Osteoblast (primary cell): ENCODE measurements at regions not wholly inside any gene's neighbourhood (a gene's known extent, or its start where the extent isn't known, plus 50 kb on each side); places are given as distances from the start of the nearest gene placed in this dataset.
A peak's percentile ranks its signal among the peaks of the same experiment; 100 is the strongest.

Source experiments
- DNase-seq: peaks from one replicate; pipeline ENCODE4 v3.0.0; 2011; ENCODE audit warnings: low spot score, mixed read lengths; ENCODE audit not compliant: insufficient read length; ENCODE audit errors: missing footprints
- H2AFZ ChIP-seq: 2 replicates; pipeline ENCODE4 v1.6.0; 2011; ENCODE audit warnings: mild to moderate bottlenecking, low read length
- H3K27ac ChIP-seq: 2 replicates; pipeline ENCODE4 v1.5.1; 2011; ENCODE audit warnings: mild to moderate bottlenecking, low read depth, low read length, moderate library complexity
- H3K27me3 ChIP-seq: 2 replicates; pipeline ENCODE4 v1.6.0; 2012; ENCODE audit warnings: mild to moderate bottlenecking, control low read depth, inconsistent platforms, low read length, moderate library complexity; ENCODE audit not compliant: insufficient read depth
- H3K36me3 ChIP-seq: 2 replicates; pipeline ENCODE4 v1.5.1; 2011; ENCODE audit warnings: mild to moderate bottlenecking, low read length, control low read depth, moderate library complexity; ENCODE audit not compliant: insufficient read depth
- H3K4me1 ChIP-seq: 2 replicates; pipeline ENCODE4 v1.5.1; 2011; ENCODE audit warnings: mild to moderate bottlenecking, low read length, control low read depth, moderate library complexity; ENCODE audit not compliant: insufficient read depth
- H3K4me2 ChIP-seq: 2 replicates; pipeline ENCODE4 v1.6.0; 2011; ENCODE audit warnings: mild to moderate bottlenecking, low read length; ENCODE audit not compliant: insufficient read depth
- H3K4me3 ChIP-seq: fragments of 200-600 bp; sonication (generic); 3 replicates; pipeline ENCODE4 v1.5.1; 2012; ENCODE audit warnings: mild to moderate bottlenecking, low read length, inconsistent platforms; ENCODE audit not compliant: insufficient read depth
- H3K79me2 ChIP-seq: 2 replicates; pipeline ENCODE4 v1.6.0; 2012; ENCODE audit warnings: mild to moderate bottlenecking, low read length, control low read depth, inconsistent platforms; ENCODE audit not compliant: insufficient read depth
- H3K9me3 ChIP-seq: 2 replicates; pipeline ENCODE4 v1.5.1; 2011; ENCODE audit warnings: low read depth, low read length, control low read depth
- H4K20me1 ChIP-seq: 2 replicates; pipeline ENCODE4 v1.6.0; 2012; ENCODE audit warnings: mild to moderate bottlenecking, low read length, control low read depth; ENCODE audit not compliant: insufficient read depth
- CTCF ChIP-seq: IDR thresholded peaks from 2 replicates; pipeline ENCODE4 v1.5.1; 2011; ENCODE audit warnings: mild to moderate bottlenecking, low read depth, low read length, moderate library complexity; ENCODE audit errors: extremely low read depth

DNA sequence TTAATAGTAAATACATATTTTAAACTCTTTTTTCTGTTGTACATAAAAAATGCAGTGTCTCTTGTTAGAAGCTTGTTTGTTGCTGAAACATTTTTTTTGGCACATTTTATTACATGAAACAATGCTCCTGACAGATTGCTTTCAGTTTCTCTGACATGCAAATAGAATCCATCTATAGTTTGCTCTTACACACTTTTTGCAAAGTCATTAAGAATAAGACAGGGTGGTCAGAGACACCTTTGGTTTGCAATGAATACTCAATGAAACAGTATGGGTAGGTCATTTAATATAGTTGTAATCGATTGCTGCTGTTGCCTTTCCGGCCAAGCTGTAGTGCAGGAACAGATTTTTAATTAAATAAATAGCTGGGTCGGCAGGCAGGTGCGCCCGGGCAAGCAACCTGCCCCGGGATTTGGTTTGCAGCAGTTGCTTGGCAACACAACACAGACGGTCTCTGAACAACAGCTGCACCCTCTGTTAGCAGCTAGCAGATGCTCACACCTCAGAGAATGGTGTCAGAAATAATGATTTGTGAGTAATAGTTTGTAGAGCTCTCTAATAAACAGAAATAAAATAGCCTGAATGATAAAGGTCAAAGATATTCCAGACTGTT lies 115.7 kb upstream of the CACNA2D1 start:
- DNase-seq = no peak
- Histone ChIP-seq H3K4me3 (peak overlapping the region; percentile 63), H4K20me1 (no peaks in the 10 kb centered on the region), H3K9me3 (peaks cover 2% of the 10 kb centered on the region), H3K27ac (no peak overlapping the region), H3K79me2 (no peaks in the 10 kb centered on the region), H2AFZ (peak overlapping the region; percentile 27), H3K36me3 (no peaks in the 10 kb centered on the region), H3K27me3 (no peaks in the 10 kb centered on the region), H3K4me2 (peak overlapping the region; percentile 80), H3K4me1 (peaks cover 30% of the 10 kb centered on the region)
- no peak for TF ChIP-seq CTCF

- no peak for DNase-seq
- no peaks in the 10 kb centered on the region for H4K20me1 ChIP-seq
- H2AFZ ChIP-seq = peak overlapping the region; percentile 56
- H3K36me3 ChIP-seq = no peaks in the 10 kb centered on the region
- no peaks in the 10 kb centered on the region for H3K9me3 ChIP-seq
- H3K4me3 ChIP-seq = no peak overlapping the region
- H3K4me1 ChIP-seq = no peaks in the 10 kb centered on the region
- TF ChIP-seq CTCF = no peak
- H3K79me2 ChIP-seq = no peaks in the 10 kb centered on the region
- no peak overlapping the region for H3K27ac ChIP-seq
- H3K27me3 ChIP-seq = no peaks in the 10 kb centered on the region
- no peak overlapping the region for H3K4me2 ChIP-seq
These were observed 106.2 kb upstream of the CACNA2D1 start for GRCh38 chr7:82549616-82550285.

GRCh38 chr7:82548141-82548688 lies 104.6 kb upstream of the CACNA2D1 start:
- Histone ChIP-seq H3K4me1 (peaks cover 11% of the 10 kb centered on the region), H3K79me2 (no peaks in the 10 kb centered on the region), H3K36me3 (no peaks in the 10 kb centered on the region), H3K9me3 (no peaks in the 10 kb centered on the region), H4K20me1 (no peaks in the 10 kb centered on the region), H3K4me3 (no peak overlapping the region), H2AFZ (peak overlapping the region; percentile 56), H3K27me3 (no peaks in the 10 kb centered on the region), H3K27ac (no peak overlapping the region), H3K4me2 (no peak overlapping the region)
- no peak for DNase-seq
- no peak for TF ChIP-seq CTCF

GRCh38 chr7:82542665-82543064 lies 99.1 kb upstream of the CACNA2D1 start:
- Histone ChIP-seq H3K4me2 (peak overlapping the region; percentile 42), H3K79me2 (no peaks in the 10 kb centered on the region), H4K20me1 (no peaks in the 10 kb centered on the region), H3K27ac (peak overlapping the region; percentile 77), H3K9me3 (no peaks in the 10 kb centered on the region), H3K4me1 (peaks cover 22% of the 10 kb centered on the region), H3K27me3 (no peaks in the 10 kb centered on the region), H2AFZ (no peak overlapping the region), H3K36me3 (no peaks in the 10 kb centered on the region), H3K4me3 (no peak overlapping the region)
- DNase-seq = peak; percentile 93
- no peak for TF ChIP-seq CTCF
